ENCODE measurements at regions not wholly inside any gene's neighbourhood (a gene's known extent, or its start where the extent isn't known, plus 50 kb on each side); places are given as distances from the start of the nearest gene placed in this dataset.

DNA sequence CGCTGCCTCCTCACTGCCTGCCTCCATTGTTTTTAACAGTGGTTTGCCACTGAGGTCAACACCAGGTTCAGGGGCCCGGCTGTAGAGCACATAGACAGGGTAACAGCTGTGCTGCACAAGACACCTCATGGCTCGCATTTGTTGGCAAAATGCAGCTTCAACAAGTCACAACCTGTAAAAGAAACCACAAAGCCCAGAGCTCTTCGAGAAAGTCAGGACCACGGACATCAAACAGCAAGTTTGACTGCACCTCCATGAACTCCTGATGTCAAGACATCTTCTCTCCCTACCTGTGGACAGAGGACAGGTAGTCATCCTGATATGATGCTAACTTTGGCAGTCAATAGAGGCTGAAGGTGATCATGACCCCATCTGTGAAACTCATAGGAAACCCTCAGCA is 142.4 kb upstream of the SOX9 start:
- no peak overlapping the region for H3K27ac ChIP-seq (ENCODE audit: low read depth in 1 of 3, low read length in 2 of 3)
- no peaks in the 10 kb centered on the region for H3K4me1 ChIP-seq (ENCODE audit: control insufficient read depth in 3 of 3, insufficient read depth in 2 of 3, low read depth in 1 of 3, low read length in 2 of 3)
- no peaks in the 10 kb centered on the region for H3K36me3 ChIP-seq (ENCODE audit: control insufficient read depth in 3 of 3, insufficient read depth in 2 of 3, low read depth in 1 of 3, low read length in 3 of 3)
- no peaks in the 10 kb centered on the region for H3K9me3 ChIP-seq (ENCODE audit: control insufficient read depth in 2 of 2, insufficient read depth in 1 of 2, low read depth in 1 of 2, low read length in 1 of 2)
- peaks cover 0 to 2% (median 0%) of the 10 kb centered on the region in 3 donors for H3K27me3 ChIP-seq (ENCODE audit: control insufficient read depth in 3 of 3, insufficient read depth in 3 of 3, low read length in 3 of 3)
- H3K4me3 ChIP-seq (ENCODE audit: low read depth in 1 of 3, low read length in 3 of 3): no peak overlapping the region
- FAIRE-seq (no peak), DNase-seq (no peak)
- WGBS, 3 donors: 62 to 68% (median 67%) methylated on average over 5 of the region's 5 CpGs

DNA sequence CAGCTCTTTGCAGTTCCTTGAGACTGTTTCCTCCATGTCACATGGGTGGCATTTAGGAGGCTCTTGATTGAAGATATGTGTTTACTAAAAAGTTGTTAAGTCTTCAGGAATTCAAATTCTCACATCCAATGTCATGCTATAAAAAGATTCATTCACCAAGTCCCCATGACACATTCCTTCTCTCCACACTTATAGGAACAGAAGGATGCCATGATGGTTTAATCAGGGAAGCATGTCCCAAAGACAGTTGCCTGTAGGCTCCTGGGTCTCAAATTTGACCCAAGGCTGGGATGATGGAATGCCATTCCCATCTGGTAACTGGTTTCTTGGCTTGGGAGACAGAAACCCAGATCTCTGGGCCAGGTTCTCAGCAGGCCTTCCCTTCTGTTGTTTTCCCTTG is 140.6 kb upstream of the SOX9 start:
- Histone ChIP-seq H3K36me3 (ENCODE audit: control insufficient read depth in 3 of 3, insufficient read depth in 2 of 3, low read depth in 1 of 3, low read length in 3 of 3) (no peaks in the 10 kb centered on the region), H3K27me3 (ENCODE audit: control insufficient read depth in 3 of 3, insufficient read depth in 3 of 3, low read length in 3 of 3) (peaks cover 0 to 2% (median 0%) of the 10 kb centered on the region in 3 donors), H3K9me3 (ENCODE audit: control insufficient read depth in 2 of 2, insufficient read depth in 1 of 2, low read depth in 1 of 2, low read length in 1 of 2) (no peaks in the 10 kb centered on the region), H3K4me3 (ENCODE audit: low read depth in 1 of 3, low read length in 3 of 3) (no peak overlapping the region), H3K4me1 (ENCODE audit: control insufficient read depth in 3 of 3, insufficient read depth in 2 of 3, low read depth in 1 of 3, low read length in 2 of 3) (no peaks in the 10 kb centered on the region), H3K27ac (ENCODE audit: low read depth in 1 of 3, low read length in 2 of 3) (no peak overlapping the region)
- FAIRE-seq (no peak), DNase-seq (no peak)

GRCh38 chr17:71983828-71984227 is 137.0 kb upstream of the SOX9 start:
- FAIRE-seq (no peak), DNase-seq (no peak)
- no peaks in the 10 kb centered on the region for H3K36me3 ChIP-seq (ENCODE audit: control insufficient read depth in 3 of 3, insufficient read depth in 2 of 3, low read depth in 1 of 3, low read length in 3 of 3)
- no peak overlapping the region for H3K4me3 ChIP-seq (ENCODE audit: low read depth in 1 of 3, low read length in 3 of 3)
- H3K27me3 ChIP-seq (ENCODE audit: control insufficient read depth in 3 of 3, insufficient read depth in 3 of 3, low read length in 3 of 3): peaks cover 0 to 2% (median 0%) of the 10 kb centered on the region in 3 donors
- H3K4me1 ChIP-seq (ENCODE audit: control insufficient read depth in 3 of 3, insufficient read depth in 2 of 3, low read depth in 1 of 3, low read length in 2 of 3): no peaks in the 10 kb centered on the region
- WGBS, 3 donors: 72 to 82% (median 74%) methylated on average over 3 of the region's 3 CpGs
- H3K9me3 ChIP-seq (ENCODE audit: control insufficient read depth in 2 of 2, insufficient read depth in 1 of 2, low read depth in 1 of 2, low read length in 1 of 2): no peaks in the 10 kb centered on the region
- H3K27ac ChIP-seq (ENCODE audit: low read depth in 1 of 3, low read length in 2 of 3): no peak overlapping the region

GRCh38 chr17:71985111-71986039 is 135.4 kb upstream of the SOX9 start:
- 60 to 76% (median 73%) methylated on average over 3 of the region's 3 CpGs for WGBS, 3 donors
- Histone ChIP-seq H3K4me3 (ENCODE audit: low read depth in 1 of 3, low read length in 3 of 3) (no peak overlapping the region), H3K36me3 (ENCODE audit: control insufficient read depth in 3 of 3, insufficient read depth in 2 of 3, low read depth in 1 of 3, low read length in 3 of 3) (no peaks in the 10 kb centered on the region), H3K9me3 (ENCODE audit: control insufficient read depth in 2 of 2, insufficient read depth in 1 of 2, low read depth in 1 of 2, low read length in 1 of 2) (no peaks in the 10 kb centered on the region), H3K27me3 (ENCODE audit: control insufficient read depth in 3 of 3, insufficient read depth in 3 of 3, low read length in 3 of 3) (peaks cover 0 to 2% (median 0%) of the 10 kb centered on the region in 3 donors), H3K4me1 (ENCODE audit: control insufficient read depth in 3 of 3, insufficient read depth in 2 of 3, low read depth in 1 of 3, low read length in 2 of 3) (no peaks in the 10 kb centered on the region), H3K27ac (ENCODE audit: low read depth in 1 of 3, low read length in 2 of 3) (no peak overlapping the region)
- DNase-seq: no peak
- FAIRE-seq: no peak

GRCh38 chr17:71986886-71987285 is 133.9 kb upstream of the SOX9 start:
- Histone ChIP-seq H3K36me3 (ENCODE audit: control insufficient read depth in 3 of 3, insufficient read depth in 2 of 3, low read depth in 1 of 3, low read length in 3 of 3) (no peaks in the 10 kb centered on the region), H3K27ac (ENCODE audit: low read depth in 1 of 3, low read length in 2 of 3) (no peak overlapping the region), H3K4me3 (ENCODE audit: low read depth in 1 of 3, low read length in 3 of 3) (no peak overlapping the region), H3K4me1 (ENCODE audit: control insufficient read depth in 3 of 3, insufficient read depth in 2 of 3, low read depth in 1 of 3, low read length in 2 of 3) (no peaks in the 10 kb centered on the region), H3K9me3 (ENCODE audit: control insufficient read depth in 2 of 2, insufficient read depth in 1 of 2, low read depth in 1 of 2, low read length in 1 of 2) (no peaks in the 10 kb centered on the region), H3K27me3 (ENCODE audit: control insufficient read depth in 3 of 3, insufficient read depth in 3 of 3, low read length in 3 of 3) (peaks cover 0 to under 1% (median 0%) of the 10 kb centered on the region in 3 donors)
- 90 to 97% (median 94%) methylated on average over 1 of the region's 1 CpG for WGBS, 3 donors
- DNase-seq: no peak
- no peak for FAIRE-seq

DNA sequence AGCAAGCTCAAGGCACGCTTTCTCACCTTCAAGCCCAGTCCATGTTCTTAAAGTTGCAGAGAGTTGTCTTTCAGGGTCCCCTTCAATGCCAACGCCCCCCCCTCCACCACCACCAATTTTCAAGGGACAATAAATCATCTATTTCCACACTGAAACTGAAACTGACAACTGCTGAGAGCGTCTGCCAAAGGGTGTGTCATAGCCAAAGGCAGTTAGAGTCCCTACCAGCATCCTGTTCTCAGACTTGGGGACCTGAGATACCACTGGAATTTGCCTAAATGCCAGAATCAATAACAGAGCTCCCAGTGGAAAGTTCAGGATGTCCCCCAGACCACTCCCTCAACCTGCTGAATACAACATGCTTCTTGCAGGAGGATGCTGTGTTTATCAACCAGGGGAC is 133.2 kb upstream of the SOX9 start:
- no peaks in the 10 kb centered on the region for H3K9me3 ChIP-seq (ENCODE audit: control insufficient read depth in 2 of 2, insufficient read depth in 1 of 2, low read depth in 1 of 2, low read length in 1 of 2)
- H3K4me3 ChIP-seq (ENCODE audit: low read depth in 1 of 3, low read length in 3 of 3): no peak overlapping the region
- no peak overlapping the region for H3K27ac ChIP-seq (ENCODE audit: low read depth in 1 of 3, low read length in 2 of 3)
- H3K27me3 ChIP-seq (ENCODE audit: control insufficient read depth in 3 of 3, insufficient read depth in 3 of 3, low read length in 3 of 3): no peaks in the 10 kb centered on the region
- no peaks in the 10 kb centered on the region for H3K4me1 ChIP-seq (ENCODE audit: control insufficient read depth in 3 of 3, insufficient read depth in 2 of 3, low read depth in 1 of 3, low read length in 2 of 3)
- H3K36me3 ChIP-seq (ENCODE audit: control insufficient read depth in 3 of 3, insufficient read depth in 2 of 3, low read depth in 1 of 3, low read length in 3 of 3): no peaks in the 10 kb centered on the region
- DNase-seq: no peak
- FAIRE-seq: no peak
- WGBS, 3 donors: 34 to 42% (median 35%) methylated on average over 3 of the region's 3 CpGs

- 77 to 79% (median 78%) methylated on average over 2 of the region's 2 CpGs for WGBS, 3 donors
- DNase-seq (no peak), FAIRE-seq (no peak)
- H3K27ac ChIP-seq (ENCODE audit: low read depth in 1 of 3, low read length in 2 of 3): no peak overlapping the region
- no peaks in the 10 kb centered on the region for H3K9me3 ChIP-seq (ENCODE audit: control insufficient read depth in 2 of 2, insufficient read depth in 1 of 2, low read depth in 1 of 2, low read length in 1 of 2)
- H3K4me1 ChIP-seq (ENCODE audit: control insufficient read depth in 3 of 3, insufficient read depth in 2 of 3, low read depth in 1 of 3, low read length in 2 of 3): no peaks in the 10 kb centered on the region
- no peaks in the 10 kb centered on the region for H3K27me3 ChIP-seq (ENCODE audit: control insufficient read depth in 3 of 3, insufficient read depth in 3 of 3, low read length in 3 of 3)
- no peaks in the 10 kb centered on the region for H3K36me3 ChIP-seq (ENCODE audit: control insufficient read depth in 3 of 3, insufficient read depth in 2 of 3, low read depth in 1 of 3, low read length in 3 of 3)
- no peak overlapping the region for H3K4me3 ChIP-seq (ENCODE audit: low read depth in 1 of 3, low read length in 3 of 3)
Observed at GRCh38 chr17:71989117-71989516, 131.7 kb upstream of the SOX9 start.

DNA sequence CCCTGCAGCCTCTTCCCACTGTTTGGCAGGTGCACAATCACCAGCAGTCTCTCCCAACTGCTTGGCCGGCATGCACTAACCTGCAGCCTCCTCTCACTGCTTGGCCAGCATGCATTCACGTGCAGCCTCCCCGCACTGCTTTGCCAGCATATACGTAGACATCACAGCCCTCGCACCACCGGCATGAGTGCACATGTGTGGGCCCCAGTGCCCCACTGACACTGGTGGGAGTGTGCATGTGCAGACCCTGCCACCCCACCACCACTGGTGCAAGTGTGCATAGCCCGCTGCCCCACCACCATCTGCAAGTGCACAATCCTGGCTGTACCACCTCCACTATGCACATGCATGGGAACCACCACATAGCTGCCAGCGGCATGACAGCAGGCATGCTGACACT is 127.5 kb upstream of the SOX9 start:
- Histone ChIP-seq H3K4me1 (ENCODE audit: control insufficient read depth in 3 of 3, insufficient read depth in 2 of 3, low read depth in 1 of 3, low read length in 2 of 3) (no peaks in the 10 kb centered on the region), H3K27me3 (ENCODE audit: control insufficient read depth in 3 of 3, insufficient read depth in 3 of 3, low read length in 3 of 3) (no peaks in the 10 kb centered on the region), H3K27ac (ENCODE audit: low read depth in 1 of 3, low read length in 2 of 3) (no peak overlapping the region), H3K4me3 (ENCODE audit: low read depth in 1 of 3, low read length in 3 of 3) (no peak overlapping the region), H3K36me3 (ENCODE audit: control insufficient read depth in 3 of 3, insufficient read depth in 2 of 3, low read depth in 1 of 3, low read length in 3 of 3) (no peaks in the 10 kb centered on the region), H3K9me3 (ENCODE audit: control insufficient read depth in 2 of 2, insufficient read depth in 1 of 2, low read depth in 1 of 2, low read length in 1 of 2) (no peaks in the 10 kb centered on the region)
- DNase-seq (no peak), FAIRE-seq (no peak)
- WGBS, 3 donors: 92 to 96% (median 94%) methylated on average over 8 of the region's 8 CpGs

DNA sequence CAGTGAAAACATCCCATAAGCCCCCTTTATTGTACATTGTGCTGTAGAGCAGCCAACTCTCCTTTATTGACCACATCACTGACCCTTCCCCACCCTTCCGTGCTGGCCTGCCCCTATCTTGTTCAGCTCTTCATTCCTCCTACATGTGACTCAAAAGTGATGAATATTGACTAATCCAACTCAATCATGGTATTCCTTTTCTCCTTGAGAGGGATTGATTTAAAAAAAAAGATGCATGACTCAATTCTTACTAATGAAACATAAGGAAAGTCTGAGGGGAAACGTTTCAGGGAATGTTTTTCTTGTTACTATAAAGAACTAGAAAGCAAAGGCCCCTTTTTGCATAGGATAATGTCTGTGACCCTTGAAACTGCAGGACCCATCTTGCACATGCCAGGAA is 125.2 kb upstream of the SOX9 start:
- no peaks in the 10 kb centered on the region for H3K27me3 ChIP-seq (ENCODE audit: control insufficient read depth in 3 of 3, insufficient read depth in 3 of 3, low read length in 3 of 3)
- DNase-seq (no peak), FAIRE-seq (no peak)
- H3K4me1 ChIP-seq (ENCODE audit: control insufficient read depth in 3 of 3, insufficient read depth in 2 of 3, low read depth in 1 of 3, low read length in 2 of 3): no peaks in the 10 kb centered on the region
- H3K27ac ChIP-seq (ENCODE audit: low read depth in 1 of 3, low read length in 2 of 3): no peak overlapping the region
- no peaks in the 10 kb centered on the region for H3K36me3 ChIP-seq (ENCODE audit: control insufficient read depth in 3 of 3, insufficient read depth in 2 of 3, low read depth in 1 of 3, low read length in 3 of 3)
- WGBS, 3 donors: 69 to 71% (median 70%) methylated on average over 2 of the region's 2 CpGs
- no peak overlapping the region for H3K4me3 ChIP-seq (ENCODE audit: low read depth in 1 of 3, low read length in 3 of 3)
- no peaks in the 10 kb centered on the region for H3K9me3 ChIP-seq (ENCODE audit: control insufficient read depth in 2 of 2, insufficient read depth in 1 of 2, low read depth in 1 of 2, low read length in 1 of 2)
